ENCODE measurements at regions not wholly inside any gene's neighbourhood (a gene's known extent, or its start where the extent isn't known, plus 50 kb on each side); places are given as distances from the start of the nearest gene placed in this dataset.

GRCh38 chr11:128260398-128260797, 327.0 kb downstream of the ETS1 start:
- no peak overlapping the region for H3K4me2 ChIP-seq (ENCODE audit: low read length)
- H3K27me3 ChIP-seq (ENCODE audit: low read depth, low read length) = peaks cover 6% of the 10 kb centered on the region
- H4K20me1 ChIP-seq (ENCODE audit: insufficient read depth, low read length) = no peaks in the 10 kb centered on the region
- H3K4me3 ChIP-seq (ENCODE audit: low read length) = no peak overlapping the region
- no peaks in the 10 kb centered on the region for H3K9me3 ChIP-seq (ENCODE audit: insufficient read depth, low read length)
- no peak overlapping the region for H2AFZ ChIP-seq (ENCODE audit: low read depth, low read length)
- H3K9ac ChIP-seq (ENCODE audit: low read length) = no peak overlapping the region
- no peaks in the 10 kb centered on the region for H3K79me2 ChIP-seq (ENCODE audit: low read length)
- no peak overlapping the region for H3K27ac ChIP-seq (ENCODE audit: low read length)
- no peak for TF ChIP-seq CTCF (IDR thresholded peaks at IDR 0.05; ENCODE audit: low read depth, low read length)
- no peak for TF ChIP-seq EZH2phosphoT487 (IDR thresholded peaks at IDR 0.05; ENCODE audit: low read depth)
- no peaks in the 10 kb centered on the region for H3K36me3 ChIP-seq (replicated peaks; ENCODE audit: low read depth, low read length)
- peaks cover 1% of the 10 kb centered on the region; the same call in 1 of the 2 replicates for H3K4me1 ChIP-seq (ENCODE audit: low read length)

- no peaks in the 10 kb centered on the region for H3K36me3 ChIP-seq (replicated peaks; ENCODE audit: low read depth, low read length)
- H2AFZ ChIP-seq (ENCODE audit: low read depth, low read length) = no peak overlapping the region
- H3K9ac ChIP-seq (ENCODE audit: low read length) = no peak overlapping the region
Observed at GRCh38 chr11:128259816-128260215, 327.5 kb downstream of the ETS1 start.

GRCh38 chr11:128254941-128255340, 332.4 kb downstream of the ETS1 start:
- H3K9me3 ChIP-seq (ENCODE audit: insufficient read depth, low read length) = no peaks in the 10 kb centered on the region
- no peaks in the 10 kb centered on the region for H3K79me2 ChIP-seq (ENCODE audit: low read length)
- no peaks in the 10 kb centered on the region for H3K36me3 ChIP-seq (replicated peaks; ENCODE audit: low read depth, low read length)
- H3K9ac ChIP-seq (ENCODE audit: low read length) = no peak overlapping the region
- no peaks in the 10 kb centered on the region for H3K27me3 ChIP-seq (ENCODE audit: low read depth, low read length)
- no peak overlapping the region for H2AFZ ChIP-seq (ENCODE audit: low read depth, low read length)
- no peak overlapping the region for H3K27ac ChIP-seq (ENCODE audit: low read length)
- no peaks in the 10 kb centered on the region for H4K20me1 ChIP-seq (ENCODE audit: insufficient read depth, low read length)
- H3K4me3 ChIP-seq (ENCODE audit: low read length) = no peak overlapping the region
- H3K4me2 ChIP-seq (ENCODE audit: low read length) = peak overlapping the region; percentile 2; the same call in 1 of the 2 replicates
- TF ChIP-seq EZH2phosphoT487 (IDR thresholded peaks at IDR 0.05; ENCODE audit: low read depth) (no peak), CTCF (IDR thresholded peaks at IDR 0.05; ENCODE audit: low read depth, low read length) (no peak)
- H3K4me1 ChIP-seq (ENCODE audit: low read length) = peaks cover 12% of the 10 kb centered on the region

More at GRCh38 chr11:128259816-128260215, 327.5 kb downstream of the ETS1 start:
- TF ChIP-seq EZH2phosphoT487 (IDR thresholded peaks at IDR 0.05; ENCODE audit: low read depth) (no peak), CTCF (IDR thresholded peaks at IDR 0.05; ENCODE audit: low read depth, low read length) (no peak)
- Histone ChIP-seq H3K4me2 (ENCODE audit: low read length) (no peak overlapping the region), H4K20me1 (ENCODE audit: insufficient read depth, low read length) (no peaks in the 10 kb centered on the region), H3K4me1 (ENCODE audit: low read length) (peaks cover 7% of the 10 kb centered on the region), H3K4me3 (ENCODE audit: low read length) (no peak overlapping the region), H3K27me3 (ENCODE audit: low read depth, low read length) (peaks cover 6% of the 10 kb centered on the region; the same call in 1 of the 2 replicates), H3K9me3 (ENCODE audit: insufficient read depth, low read length) (no peaks in the 10 kb centered on the region), H3K79me2 (ENCODE audit: low read length) (no peaks in the 10 kb centered on the region), H3K27ac (ENCODE audit: low read length) (no peak overlapping the region)

- no peak overlapping the region for H3K4me3 ChIP-seq (ENCODE audit: low read length)
- H4K20me1 ChIP-seq (ENCODE audit: insufficient read depth, low read length) = no peaks in the 10 kb centered on the region
- no peak overlapping the region for H3K27ac ChIP-seq (ENCODE audit: low read length)
- no peaks in the 10 kb centered on the region for H3K9me3 ChIP-seq (ENCODE audit: insufficient read depth, low read length)
- H3K4me1 ChIP-seq (ENCODE audit: low read length) = peaks cover 12% of the 10 kb centered on the region
- H3K36me3 ChIP-seq (replicated peaks; ENCODE audit: low read depth, low read length) = no peaks in the 10 kb centered on the region
- H3K27me3 ChIP-seq (ENCODE audit: low read depth, low read length) = peaks cover 10% of the 10 kb centered on the region; the same call in 1 of the 2 replicates
- no peak overlapping the region for H2AFZ ChIP-seq (ENCODE audit: low read depth, low read length)
- no peak overlapping the region for H3K4me2 ChIP-seq (ENCODE audit: low read length)
- H3K9ac ChIP-seq (ENCODE audit: low read length) = no peak overlapping the region
- no peaks in the 10 kb centered on the region for H3K79me2 ChIP-seq (ENCODE audit: low read length)
- TF ChIP-seq EZH2phosphoT487 (IDR thresholded peaks at IDR 0.05; ENCODE audit: low read depth) (no peak), CTCF (IDR thresholded peaks at IDR 0.05; ENCODE audit: low read depth, low read length) (no peak)
Observed at GRCh38 chr11:128251140-128251539, 336.2 kb downstream of the ETS1 start.

Measured in OCI-LY3 (cell line).